Kidney epithelial cell (primary cell): ENCODE measurements at regions not wholly inside any gene's neighbourhood (a gene's known extent, or its start where the extent isn't known, plus 50 kb on each side); places are given as distances from the start of the nearest gene placed in this dataset.

ENCODE experiments used
- DNase-seq: peaks from one replicate; pipeline ENCODE4 v3.0.0-alpha.2; 2010; ENCODE audit warnings: low read depth
- H3K27me3 ChIP-seq: 2 replicates; pipeline ENCODE4 v1.6.0; 2011; ENCODE audit warnings: low read length; ENCODE audit not compliant: control insufficient read depth, insufficient read depth
- H3K36me3 ChIP-seq: 2 replicates; pipeline ENCODE4 v1.5.1; 2011; ENCODE audit warnings: low read length; ENCODE audit not compliant: control insufficient read depth, insufficient read depth
- H3K4me3 ChIP-seq: 2 replicates; pipeline ENCODE4 v1.5.1; 2011; ENCODE audit warnings: low read depth, mild to moderate bottlenecking, control low read depth, low read length
- TF ChIP-seq, protein P1 (sequence below): IDR thresholded peaks from 2 replicates; pipeline ENCODE4 v1.5.1; 2011; ENCODE audit warnings: mild to moderate bottlenecking, moderate library complexity, low read length, control low read depth, inconsistent platforms; ENCODE audit not compliant: insufficient read depth, poor library complexity, severe bottlenecking

DNA sequence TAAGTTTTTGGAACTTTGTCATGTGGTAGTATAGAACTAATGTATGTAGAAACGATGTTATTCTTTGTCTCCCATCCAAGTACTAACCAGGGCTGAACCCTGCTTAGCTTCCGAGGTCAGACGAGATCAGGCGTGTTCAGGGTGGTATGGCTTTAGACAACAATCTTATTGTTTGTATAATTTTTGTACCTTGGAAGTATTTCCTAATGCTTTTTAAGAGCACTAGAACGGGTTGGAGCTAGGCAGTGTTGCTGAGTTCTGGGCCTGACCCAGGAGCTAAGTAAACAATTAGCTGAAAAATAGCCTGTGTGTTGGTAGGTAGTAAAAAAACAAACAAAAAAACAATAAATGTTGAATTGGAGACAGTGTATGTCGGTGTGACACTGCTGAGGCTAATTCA lies 244.3 kb downstream of the EMP1 start:
- no peaks in the 10 kb centered on the region for H3K27me3 ChIP-seq
- no peak overlapping the region for H3K4me3 ChIP-seq
- TF ChIP-seq, protein P1, sequence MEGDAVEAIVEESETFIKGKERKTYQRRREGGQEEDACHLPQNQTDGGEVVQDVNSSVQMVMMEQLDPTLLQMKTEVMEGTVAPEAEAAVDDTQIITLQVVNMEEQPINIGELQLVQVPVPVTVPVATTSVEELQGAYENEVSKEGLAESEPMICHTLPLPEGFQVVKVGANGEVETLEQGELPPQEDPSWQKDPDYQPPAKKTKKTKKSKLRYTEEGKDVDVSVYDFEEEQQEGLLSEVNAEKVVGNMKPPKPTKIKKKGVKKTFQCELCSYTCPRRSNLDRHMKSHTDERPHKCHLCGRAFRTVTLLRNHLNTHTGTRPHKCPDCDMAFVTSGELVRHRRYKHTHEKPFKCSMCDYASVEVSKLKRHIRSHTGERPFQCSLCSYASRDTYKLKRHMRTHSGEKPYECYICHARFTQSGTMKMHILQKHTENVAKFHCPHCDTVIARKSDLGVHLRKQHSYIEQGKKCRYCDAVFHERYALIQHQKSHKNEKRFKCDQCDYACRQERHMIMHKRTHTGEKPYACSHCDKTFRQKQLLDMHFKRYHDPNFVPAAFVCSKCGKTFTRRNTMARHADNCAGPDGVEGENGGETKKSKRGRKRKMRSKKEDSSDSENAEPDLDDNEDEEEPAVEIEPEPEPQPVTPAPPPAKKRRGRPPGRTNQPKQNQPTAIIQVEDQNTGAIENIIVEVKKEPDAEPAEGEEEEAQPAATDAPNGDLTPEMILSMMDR = no peak
- H3K36me3 ChIP-seq = no peaks in the 10 kb centered on the region
- no peak for DNase-seq

DNA sequence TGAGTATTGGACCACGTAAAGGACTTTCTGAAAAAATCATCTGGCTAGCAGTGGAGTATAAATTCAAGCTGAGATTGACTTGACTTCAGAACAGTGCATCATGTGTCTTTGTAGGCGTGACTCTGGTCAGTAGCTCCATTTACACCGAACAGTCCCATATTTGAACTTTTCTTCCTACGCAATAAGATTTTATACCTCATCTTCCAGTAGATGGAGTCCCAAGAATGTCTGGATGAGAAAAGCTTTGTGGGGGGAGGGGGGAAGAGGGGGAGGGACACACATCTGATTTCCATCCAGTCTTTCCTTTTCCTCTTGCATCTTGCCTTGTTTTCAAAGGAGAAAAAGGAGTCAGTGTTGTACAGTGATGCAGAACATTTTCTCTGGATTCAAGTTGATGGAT lies 241.0 kb downstream of the EMP1 start:
- H3K27me3 ChIP-seq = no peaks in the 10 kb centered on the region
- TF ChIP-seq, protein P1 = no peak
- no peaks in the 10 kb centered on the region for H3K36me3 ChIP-seq
- no peak for DNase-seq
- no peak overlapping the region for H3K4me3 ChIP-seq

DNA sequence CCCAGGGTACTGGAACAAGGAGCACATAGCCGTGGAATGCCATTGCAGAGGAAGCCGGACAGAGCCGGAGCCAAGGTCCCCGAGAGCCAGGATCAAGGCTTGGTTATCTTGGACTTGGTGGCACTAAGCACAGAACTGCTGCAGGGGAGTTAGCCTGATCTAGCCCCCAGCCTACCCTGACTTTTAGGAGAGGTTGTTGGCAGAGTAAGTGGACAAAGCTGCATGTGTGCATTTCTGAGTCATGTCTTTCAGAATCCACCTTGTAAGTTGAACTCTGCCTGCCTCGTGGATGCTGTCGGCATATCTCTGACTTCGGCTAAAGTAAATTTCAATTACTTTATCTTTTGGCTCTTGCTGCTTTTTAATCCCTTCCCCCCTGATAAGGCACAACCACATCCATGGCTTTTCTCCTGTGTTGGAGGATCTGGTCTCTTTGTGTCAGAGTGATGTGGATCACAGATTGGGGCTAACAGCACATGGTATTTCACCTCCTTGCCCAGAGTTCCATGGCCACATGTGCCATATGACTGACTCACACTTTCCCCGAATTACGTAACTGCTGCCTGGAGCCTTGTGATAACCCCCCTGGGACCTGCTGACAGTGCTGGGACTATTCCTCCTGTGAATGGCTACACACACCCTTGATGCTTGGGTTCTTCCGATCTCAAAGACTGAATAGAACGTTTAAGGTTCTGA lies 240.3 kb downstream of the EMP1 start:
- DNase-seq = no peak
- TF ChIP-seq, protein P1 = no peak
- Histone ChIP-seq H3K4me3 (no peak overlapping the region), H3K36me3 (no peaks in the 10 kb centered on the region), H3K27me3 (no peaks in the 10 kb centered on the region)

DNA sequence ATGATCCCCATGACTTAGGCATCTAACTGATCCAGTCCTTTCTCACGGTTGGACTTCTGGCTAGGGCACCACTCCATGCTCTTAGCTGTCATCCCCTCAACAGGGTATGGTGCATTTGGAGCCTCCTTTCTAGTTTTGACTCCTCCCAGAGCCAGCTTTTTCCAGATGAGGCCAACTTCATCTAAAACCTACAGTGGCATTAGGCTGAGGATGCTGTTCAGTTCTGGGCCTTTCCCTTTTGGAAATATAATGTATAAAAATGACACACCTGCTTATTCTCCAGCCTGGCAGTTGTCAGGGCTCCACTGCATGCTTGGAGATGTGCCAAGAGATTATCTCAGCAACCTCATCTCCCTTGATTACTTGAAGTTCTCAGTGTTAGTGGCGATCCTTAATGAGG lies 239.7 kb downstream of the EMP1 start:
- Histone ChIP-seq H3K4me3 (no peak overlapping the region), H3K36me3 (no peaks in the 10 kb centered on the region), H3K27me3 (no peaks in the 10 kb centered on the region)
- no peak for DNase-seq
- TF ChIP-seq, protein P1 = no peak

DNA sequence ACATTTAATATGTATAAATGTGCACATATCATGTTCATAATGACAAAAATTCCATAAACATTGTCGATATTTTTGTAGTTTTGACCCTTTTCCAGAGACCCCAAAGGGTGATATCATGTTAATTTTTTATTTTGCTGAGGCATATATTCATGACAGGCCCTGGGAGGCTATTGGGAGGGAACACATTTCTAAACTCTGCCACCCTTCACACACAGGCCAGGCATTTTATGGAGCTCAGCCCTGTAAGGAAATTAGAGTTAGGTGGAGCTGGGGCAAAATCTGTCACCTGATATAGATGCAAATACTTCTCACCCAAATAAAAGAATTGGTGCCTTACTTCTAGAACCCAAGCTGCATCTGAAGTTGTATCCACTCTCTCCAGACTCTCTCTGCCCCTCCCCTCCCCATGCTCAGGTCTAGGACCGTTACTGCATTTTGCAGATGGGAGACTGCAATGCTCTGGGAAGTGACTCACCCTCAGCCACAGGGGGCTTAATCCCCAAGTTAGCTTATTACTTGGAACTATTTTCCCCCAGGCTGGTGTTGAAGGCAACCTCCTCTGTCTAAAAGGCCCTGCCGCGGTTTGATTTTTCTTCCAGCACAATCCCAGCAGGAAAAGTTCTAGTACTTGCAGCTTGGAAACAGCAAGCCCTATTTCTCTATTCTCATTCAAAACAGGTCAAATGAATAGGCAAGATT lies 238.9 kb downstream of the EMP1 start:
- H3K36me3 ChIP-seq = no peaks in the 10 kb centered on the region
- H3K4me3 ChIP-seq = no peak overlapping the region
- H3K27me3 ChIP-seq = no peaks in the 10 kb centered on the region
- TF ChIP-seq, protein P1 = no peak
- DNase-seq = no peak

DNA sequence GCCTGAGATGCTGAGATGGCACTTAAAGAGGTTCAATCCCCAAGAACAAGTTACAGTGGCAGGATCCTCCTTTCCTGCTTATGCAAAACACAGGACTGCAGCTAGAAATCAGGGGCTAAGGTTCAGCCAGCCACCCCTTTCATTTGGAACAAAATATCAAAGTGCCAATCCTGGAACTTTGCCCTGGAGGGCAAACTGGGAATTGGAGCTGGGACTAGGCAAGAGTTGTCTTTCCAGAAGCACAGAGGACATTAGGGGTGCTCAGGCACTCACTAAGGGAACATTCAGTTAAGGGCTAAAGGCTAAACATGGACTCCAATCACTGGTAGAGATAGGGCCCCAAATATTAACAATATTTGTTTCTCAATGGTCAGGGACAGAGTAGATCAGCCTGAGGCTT lies 237.2 kb downstream of the EMP1 start:
- Histone ChIP-seq H3K27me3 (no peaks in the 10 kb centered on the region), H3K4me3 (no peak overlapping the region), H3K36me3 (no peaks in the 10 kb centered on the region)
- TF ChIP-seq, protein P1 = no peak
- no peak for DNase-seq
